Thoracic aorta (tissue), 2 donors: ENCODE measurements at regions not wholly inside any gene's neighbourhood (a gene's known extent, or its start where the extent isn't known, plus 50 kb on each side); places are given as distances from the start of the nearest gene placed in this dataset.

ENCODE experiments used
- ATAC-seq: fragments of 150-250 bp; one replicate; pipeline ENCODE4 v1.8.0; 2017; ENCODE audit warnings: low read depth; ENCODE audit not compliant: insufficient number of reproducible peaks, low FRiP score
- DNase-seq: peaks from one replicate; pipeline ENCODE4 v3.0.0-alpha.2; 2020; ENCODE audit warnings: low spot score
- H3K27ac ChIP-seq, 2 donors: fragments of 200-600 bp; sonication (generic); 1 replicate in 1 of 2; 2 replicates in 1 of 2; pipeline ENCODE4 v1.5.1; 2016; ENCODE audit warnings: mild to moderate bottlenecking in 2 of 2, moderate library complexity in 2 of 2
- H3K27me3 ChIP-seq: fragments of 200-600 bp; sonication (generic); replicated peaks from 2 replicates; pipeline ENCODE4 v1.6.0; 2016; ENCODE audit warnings: mild to moderate bottlenecking; ENCODE audit not compliant: insufficient read depth
- H3K36me3 ChIP-seq: fragments of 200-600 bp; sonication (generic); one replicate; pipeline ENCODE4 v1.5.1; 2016
- H3K4me1 ChIP-seq, 2 donors: fragments of 200-600 bp; sonication (generic); 1 replicate in 1 of 2; 2 replicates in 1 of 2; pipeline versions ENCODE4 v1.5.1 to v1.6.0; 2016; ENCODE audit warnings: low read depth in 2 of 2, mild to moderate bottlenecking in 1 of 2; ENCODE audit not compliant: control insufficient read depth in 1 of 2
- H3K4me3 ChIP-seq: fragments of 200-600 bp; sonication (generic); 2 replicates; pipeline ENCODE4 v1.5.1; 2016; ENCODE audit warnings: mild to moderate bottlenecking
- H3K9me3 ChIP-seq: fragments of 200-600 bp; sonication (generic); 2 replicates; pipeline ENCODE4 v1.5.1; 2016
- TF ChIP-seq, protein P1 (sequence below): fragments of 200-600 bp; sonication (generic); IDR thresholded peaks from one replicate; pipeline ENCODE4 v1.5.1; 2019; ENCODE audit warnings: antibody characterized with exemption

DNA sequence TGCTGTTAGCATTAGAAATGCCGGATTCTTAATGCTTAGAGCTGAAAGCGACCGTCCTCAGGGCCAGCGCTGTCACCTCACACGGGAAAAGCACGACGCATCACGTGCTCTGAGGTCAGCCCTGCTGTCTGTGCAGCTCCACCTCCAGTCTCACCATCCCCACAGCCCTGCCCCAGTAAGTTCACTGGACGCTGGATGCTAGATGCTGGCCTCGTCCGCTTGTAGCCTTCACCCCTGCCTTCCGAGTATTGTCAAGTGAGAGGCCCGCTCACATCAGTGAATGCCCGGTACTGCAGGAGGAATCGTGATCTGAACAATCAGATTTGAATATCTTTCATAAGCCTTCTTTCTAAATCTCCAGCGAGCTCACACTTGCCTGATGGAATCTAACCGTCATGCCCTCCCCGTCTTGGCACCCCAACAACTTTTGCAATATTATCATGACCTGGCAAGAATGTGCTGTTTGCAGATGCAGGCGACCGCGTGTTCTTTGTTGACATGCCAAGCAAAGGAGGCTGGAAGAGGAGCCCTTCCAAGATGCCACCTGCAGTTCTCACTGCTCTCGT is 64.9 kb downstream of the DLL1 start:
- Histone ChIP-seq H3K36me3 (no peaks in the 10 kb centered on the region), H3K27ac (no peak overlapping the region), H3K27me3 (no peaks in the 10 kb centered on the region), H3K4me3 (no peak overlapping the region), H3K9me3 (no peaks in the 10 kb centered on the region), H3K4me1 (no peaks in the 10 kb centered on the region)
- no peak for DNase-seq
- ATAC-seq = no peak
- TF ChIP-seq, protein P1, sequence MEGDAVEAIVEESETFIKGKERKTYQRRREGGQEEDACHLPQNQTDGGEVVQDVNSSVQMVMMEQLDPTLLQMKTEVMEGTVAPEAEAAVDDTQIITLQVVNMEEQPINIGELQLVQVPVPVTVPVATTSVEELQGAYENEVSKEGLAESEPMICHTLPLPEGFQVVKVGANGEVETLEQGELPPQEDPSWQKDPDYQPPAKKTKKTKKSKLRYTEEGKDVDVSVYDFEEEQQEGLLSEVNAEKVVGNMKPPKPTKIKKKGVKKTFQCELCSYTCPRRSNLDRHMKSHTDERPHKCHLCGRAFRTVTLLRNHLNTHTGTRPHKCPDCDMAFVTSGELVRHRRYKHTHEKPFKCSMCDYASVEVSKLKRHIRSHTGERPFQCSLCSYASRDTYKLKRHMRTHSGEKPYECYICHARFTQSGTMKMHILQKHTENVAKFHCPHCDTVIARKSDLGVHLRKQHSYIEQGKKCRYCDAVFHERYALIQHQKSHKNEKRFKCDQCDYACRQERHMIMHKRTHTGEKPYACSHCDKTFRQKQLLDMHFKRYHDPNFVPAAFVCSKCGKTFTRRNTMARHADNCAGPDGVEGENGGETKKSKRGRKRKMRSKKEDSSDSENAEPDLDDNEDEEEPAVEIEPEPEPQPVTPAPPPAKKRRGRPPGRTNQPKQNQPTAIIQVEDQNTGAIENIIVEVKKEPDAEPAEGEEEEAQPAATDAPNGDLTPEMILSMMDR = no peak

GRCh38 chr6:170224694-170225660 is 65.9 kb downstream of the DLL1 start:
- no peak for DNase-seq
- Histone ChIP-seq H3K36me3 (no peaks in the 10 kb centered on the region), H3K9me3 (no peaks in the 10 kb centered on the region), H3K27ac (no peak overlapping the region), H3K4me3 (no peak overlapping the region), H3K4me1 (no peaks in the 10 kb centered on the region), H3K27me3 (no peaks in the 10 kb centered on the region)
- ATAC-seq = no peak
- TF ChIP-seq, protein P1 = no peak

GRCh38 chr6:170223718-170224693 is 66.9 kb downstream of the DLL1 start:
- H3K9me3 ChIP-seq = no peaks in the 10 kb centered on the region
- H3K27ac ChIP-seq = no peak overlapping the region
- no peaks in the 10 kb centered on the region for H3K27me3 ChIP-seq
- no peak overlapping the region for H3K4me3 ChIP-seq
- ATAC-seq = no peak
- TF ChIP-seq, protein P1 = no peak
- no peak for DNase-seq
- H3K36me3 ChIP-seq = no peaks in the 10 kb centered on the region
- H3K4me1 ChIP-seq = no peaks in the 10 kb centered on the region

GRCh38 chr6:170222498-170223471 is 68.1 kb downstream of the DLL1 start:
- no peak for DNase-seq

More at GRCh38 chr6:170222498-170223471, 68.1 kb downstream of the DLL1 start:
- ATAC-seq = no peak
- no peaks in the 10 kb centered on the region for H3K36me3 ChIP-seq
- no peaks in the 10 kb centered on the region for H3K4me1 ChIP-seq
- no peaks in the 10 kb centered on the region for H3K27me3 ChIP-seq
- H3K27ac ChIP-seq = no peak overlapping the region
- TF ChIP-seq, protein P1 = no peak
- no peaks in the 10 kb centered on the region for H3K9me3 ChIP-seq
- no peak overlapping the region for H3K4me3 ChIP-seq
